ENCODE measurements at regions not wholly inside any gene's neighbourhood (a gene's known extent, or its start where the extent isn't known, plus 50 kb on each side); places are given as distances from the start of the nearest gene placed in this dataset.
"Not testable (repeated sequence)": the region's sequence is repeated elsewhere in the genome, so short reads cannot be mapped to it uniquely, and the experiment has no call there.

DNA sequence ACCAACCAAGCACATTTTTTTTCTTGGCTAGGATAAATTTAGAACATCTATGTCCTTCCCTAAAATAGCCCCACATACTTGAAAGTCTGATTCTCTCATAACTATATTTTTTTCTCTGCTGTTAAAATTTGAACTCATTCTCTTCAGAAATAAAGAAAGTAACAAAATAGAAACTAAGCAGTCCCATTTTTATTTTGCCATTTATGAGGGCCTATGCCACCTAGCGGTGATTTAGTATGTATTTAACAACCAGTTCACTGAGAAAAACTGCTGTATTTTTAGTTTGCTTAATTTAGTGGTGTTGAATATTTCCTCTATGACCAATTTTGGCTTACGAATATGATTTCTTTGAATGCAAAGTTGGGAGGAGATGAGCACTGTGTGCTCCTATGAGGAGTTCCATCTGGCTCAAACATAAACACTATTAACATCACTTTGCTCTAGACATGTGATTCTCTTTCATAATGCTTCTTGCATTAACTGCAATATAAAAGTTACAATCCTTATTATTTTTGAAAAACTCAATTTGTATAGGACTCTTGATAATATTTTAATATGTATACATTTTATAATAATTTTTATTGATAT lies 116.6 kb downstream of the SYT15B start:
- H3K27me3 ChIP-seq (ENCODE audit: control insufficient read depth, insufficient read depth, low read length, poor library complexity, severe bottlenecking); H3K9me3 ChIP-seq (ENCODE audit: control insufficient read depth, low read length); H3K4me3 ChIP-seq (ENCODE audit: insufficient read depth, low read depth, low read length); H3K4me1 ChIP-seq (ENCODE audit: control insufficient read depth, insufficient read depth, low read length); H3K36me3 ChIP-seq (ENCODE audit: control insufficient read depth, insufficient read depth, low read length); H3K27ac ChIP-seq (ENCODE audit: insufficient read depth, low read depth, low read length, poor library complexity, severe bottlenecking): not testable (repeated sequence)
- WGBS, 2 experiments, result no CpG with 5 or more reads among the region's 2 CpGs

DNA sequence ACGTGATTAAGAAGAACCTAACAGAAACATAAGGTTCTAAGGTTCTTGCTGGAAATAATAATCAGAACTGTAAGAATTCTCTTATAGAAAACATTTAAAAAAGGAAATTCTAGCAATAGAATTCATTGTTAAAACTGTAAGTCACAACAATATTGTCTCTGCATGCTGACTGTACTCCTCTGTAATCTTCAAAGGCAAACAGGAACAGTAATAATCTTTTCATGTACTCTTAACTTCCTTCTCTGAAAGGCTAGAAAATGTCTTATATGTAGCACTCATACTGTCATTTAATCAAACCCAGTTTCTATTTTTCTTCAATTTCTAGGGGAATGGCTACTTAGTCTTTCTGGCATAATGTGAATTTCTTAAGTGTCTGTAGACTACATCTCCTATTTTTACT lies 103.5 kb upstream of the AGAP9 start:
- not testable (repeated sequence) for H3K27me3 ChIP-seq (ENCODE audit: control insufficient read depth, insufficient read depth, low read length, poor library complexity, severe bottlenecking); H3K4me3 ChIP-seq (ENCODE audit: insufficient read depth, low read depth, low read length); H3K4me1 ChIP-seq (ENCODE audit: control insufficient read depth, insufficient read depth, low read length); H3K9me3 ChIP-seq (ENCODE audit: control insufficient read depth, low read length); H3K36me3 ChIP-seq (ENCODE audit: control insufficient read depth, insufficient read depth, low read length); H3K27ac ChIP-seq (ENCODE audit: insufficient read depth, low read depth, low read length, poor library complexity, severe bottlenecking)
- WGBS, 2 experiments, result no CpG with 5 or more reads among the region's 1 CpG

DNA sequence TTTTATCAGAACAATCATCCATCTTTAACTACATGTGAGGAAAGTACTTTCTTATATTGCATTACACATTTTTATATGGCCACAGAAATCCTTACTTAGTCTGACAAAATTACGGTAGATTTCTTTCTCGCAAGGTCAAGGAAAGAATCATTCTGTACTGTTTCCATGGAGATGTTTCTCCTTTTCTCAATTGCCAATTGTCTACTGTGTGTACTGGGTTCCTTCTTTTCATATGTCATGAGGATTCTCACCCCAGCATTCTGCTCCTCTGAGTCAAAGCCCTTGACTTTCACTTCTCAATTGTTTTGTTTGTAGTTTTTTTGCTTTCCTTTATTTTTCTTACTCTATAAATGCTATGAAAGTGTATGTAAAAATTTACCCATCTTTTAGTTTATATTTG lies 99.3 kb upstream of the AGAP9 start:
- H3K9me3 ChIP-seq (ENCODE audit: control insufficient read depth, low read length); H3K27me3 ChIP-seq (ENCODE audit: control insufficient read depth, insufficient read depth, low read length, poor library complexity, severe bottlenecking); H3K4me1 ChIP-seq (ENCODE audit: control insufficient read depth, insufficient read depth, low read length); H3K27ac ChIP-seq (ENCODE audit: insufficient read depth, low read depth, low read length, poor library complexity, severe bottlenecking); H3K4me3 ChIP-seq (ENCODE audit: insufficient read depth, low read depth, low read length); H3K36me3 ChIP-seq (ENCODE audit: control insufficient read depth, insufficient read depth, low read length): not testable (repeated sequence)
- 79 to 96% methylated on average over 2 of the region's 2 CpGs for WGBS, 2 experiments

GRCh38 chr10:47619300-47620012 lies 96.0 kb upstream of the AGAP9 start:
- no CpG with 5 or more reads among the region's 3 CpGs for WGBS, 2 experiments
- H3K36me3 ChIP-seq (ENCODE audit: control insufficient read depth, insufficient read depth, low read length); H3K27ac ChIP-seq (ENCODE audit: insufficient read depth, low read depth, low read length, poor library complexity, severe bottlenecking); H3K4me1 ChIP-seq (ENCODE audit: control insufficient read depth, insufficient read depth, low read length); H3K27me3 ChIP-seq (ENCODE audit: control insufficient read depth, insufficient read depth, low read length, poor library complexity, severe bottlenecking); H3K9me3 ChIP-seq (ENCODE audit: control insufficient read depth, low read length); H3K4me3 ChIP-seq (ENCODE audit: insufficient read depth, low read depth, low read length): not testable (repeated sequence)

DNA sequence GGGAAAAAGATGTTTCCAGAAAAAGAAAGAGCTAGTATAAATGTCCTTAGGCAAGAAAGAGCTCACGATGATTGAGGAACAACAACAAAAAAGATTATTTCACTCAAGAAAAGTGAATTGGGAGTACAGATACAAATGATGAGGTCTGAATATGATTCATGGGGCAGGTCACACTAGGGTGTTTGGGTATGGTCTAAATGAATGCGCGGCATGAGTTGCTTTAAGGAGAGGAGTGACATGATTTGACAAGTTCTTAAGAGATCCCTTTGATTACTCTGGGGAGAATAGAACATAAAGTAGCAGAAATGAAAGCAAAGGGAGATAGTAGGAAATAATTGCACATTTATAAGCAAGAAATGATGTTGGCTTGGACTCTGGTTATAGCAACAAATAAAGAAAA lies 85.9 kb upstream of the AGAP9 start:
- H3K4me1 ChIP-seq (ENCODE audit: control insufficient read depth, insufficient read depth, low read length); H3K9me3 ChIP-seq (ENCODE audit: control insufficient read depth, low read length); H3K4me3 ChIP-seq (ENCODE audit: insufficient read depth, low read depth, low read length); H3K27ac ChIP-seq (ENCODE audit: insufficient read depth, low read depth, low read length, poor library complexity, severe bottlenecking); H3K36me3 ChIP-seq (ENCODE audit: control insufficient read depth, insufficient read depth, low read length); H3K27me3 ChIP-seq (ENCODE audit: control insufficient read depth, insufficient read depth, low read length, poor library complexity, severe bottlenecking): not testable (repeated sequence)
- no CpG with 5 or more reads among the region's 3 CpGs for WGBS, 2 experiments

DNA sequence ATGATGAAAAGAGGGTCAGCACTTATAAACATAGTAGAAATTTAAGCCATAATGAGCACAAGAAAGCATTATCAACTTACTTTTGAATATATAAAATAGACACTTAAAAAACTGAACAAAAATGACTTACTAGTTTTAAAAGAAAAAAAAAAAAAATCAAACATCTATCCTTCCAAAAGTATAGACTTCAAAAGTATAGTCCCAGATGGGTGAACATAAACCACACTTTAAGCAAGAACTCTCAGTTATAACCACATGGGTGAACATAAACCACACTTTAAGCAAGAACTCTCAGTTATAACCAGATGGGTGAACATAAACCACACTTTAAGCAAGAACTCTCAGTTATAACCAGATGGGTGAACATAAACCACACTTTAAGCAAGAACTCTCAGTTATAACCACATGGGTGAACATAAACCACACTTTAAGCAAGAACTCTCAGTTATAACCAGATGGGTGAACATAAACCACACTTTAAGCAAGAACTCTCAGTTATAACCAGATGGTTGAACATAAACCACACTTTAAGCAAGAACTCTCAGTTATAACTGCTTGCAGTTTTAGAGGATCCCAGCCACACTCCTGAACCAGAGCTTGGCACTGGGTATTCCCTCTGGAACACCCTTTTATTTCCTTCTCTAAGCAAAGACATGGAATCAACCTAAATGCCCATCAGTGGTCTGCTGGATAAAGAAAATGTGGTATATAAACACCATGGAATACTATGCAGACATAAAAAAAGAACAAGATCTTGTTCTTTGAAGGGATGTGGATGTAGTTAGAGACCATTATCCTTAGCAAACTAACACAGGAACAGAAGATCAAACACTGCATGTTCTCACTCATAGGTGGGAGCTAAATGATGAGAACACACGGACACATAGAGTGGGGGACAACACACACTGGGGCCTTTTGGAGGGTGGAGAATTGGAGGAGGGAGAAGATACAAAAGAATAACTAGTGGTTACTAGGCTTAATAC lies 82.6 kb upstream of the AGAP9 start:
- not testable (repeated sequence) for H3K36me3 ChIP-seq (ENCODE audit: control insufficient read depth, insufficient read depth, low read length); H3K27ac ChIP-seq (ENCODE audit: insufficient read depth, low read depth, low read length, poor library complexity, severe bottlenecking); H3K27me3 ChIP-seq (ENCODE audit: control insufficient read depth, insufficient read depth, low read length, poor library complexity, severe bottlenecking); H3K4me3 ChIP-seq (ENCODE audit: insufficient read depth, low read depth, low read length); H3K9me3 ChIP-seq (ENCODE audit: control insufficient read depth, low read length); H3K4me1 ChIP-seq (ENCODE audit: control insufficient read depth, insufficient read depth, low read length)
- WGBS, 2 experiments, result no CpG with 5 or more reads among the region's 1 CpG

DNA sequence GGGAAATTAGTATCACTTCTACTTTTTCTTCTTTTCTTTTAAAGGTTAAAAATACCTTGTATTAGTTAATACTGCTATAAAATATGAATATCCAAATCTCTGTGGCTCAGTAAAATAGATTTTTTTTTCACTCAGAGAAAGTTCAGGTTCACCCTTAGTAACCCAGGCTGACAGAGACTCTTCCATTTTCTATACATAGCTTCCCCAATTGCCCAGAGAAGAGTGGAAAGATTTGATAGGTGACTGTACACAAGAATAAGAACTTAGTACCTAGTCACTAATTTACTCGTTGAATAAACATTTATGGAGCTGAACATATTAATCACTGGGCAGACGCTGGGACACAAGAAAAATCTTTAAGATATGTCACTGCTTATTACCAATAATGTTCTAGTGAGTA lies 77.2 kb upstream of the AGAP9 start:
- H3K27ac ChIP-seq (ENCODE audit: insufficient read depth, low read depth, low read length, poor library complexity, severe bottlenecking); H3K36me3 ChIP-seq (ENCODE audit: control insufficient read depth, insufficient read depth, low read length); H3K9me3 ChIP-seq (ENCODE audit: control insufficient read depth, low read length); H3K27me3 ChIP-seq (ENCODE audit: control insufficient read depth, insufficient read depth, low read length, poor library complexity, severe bottlenecking); H3K4me1 ChIP-seq (ENCODE audit: control insufficient read depth, insufficient read depth, low read length); H3K4me3 ChIP-seq (ENCODE audit: insufficient read depth, low read depth, low read length): not testable (repeated sequence)
- WGBS, 2 experiments, result 100% methylated on average over 1 of the region's 2 CpGs; no CpG with 5 or more reads in 1 of the 2 experiments

- not testable (repeated sequence) for H3K4me1 ChIP-seq (ENCODE audit: control insufficient read depth, insufficient read depth, low read length); H3K9me3 ChIP-seq (ENCODE audit: control insufficient read depth, low read length); H3K27ac ChIP-seq (ENCODE audit: insufficient read depth, low read depth, low read length, poor library complexity, severe bottlenecking); H3K27me3 ChIP-seq (ENCODE audit: control insufficient read depth, insufficient read depth, low read length, poor library complexity, severe bottlenecking); H3K4me3 ChIP-seq (ENCODE audit: insufficient read depth, low read depth, low read length); H3K36me3 ChIP-seq (ENCODE audit: control insufficient read depth, insufficient read depth, low read length)
- 85 to 90% methylated on average over 5 to 11 of the region's 15 CpGs for WGBS, 2 experiments
These were observed 76.7 kb upstream of the AGAP9 start for GRCh38 chr10:47600127-47600526.

DNA sequence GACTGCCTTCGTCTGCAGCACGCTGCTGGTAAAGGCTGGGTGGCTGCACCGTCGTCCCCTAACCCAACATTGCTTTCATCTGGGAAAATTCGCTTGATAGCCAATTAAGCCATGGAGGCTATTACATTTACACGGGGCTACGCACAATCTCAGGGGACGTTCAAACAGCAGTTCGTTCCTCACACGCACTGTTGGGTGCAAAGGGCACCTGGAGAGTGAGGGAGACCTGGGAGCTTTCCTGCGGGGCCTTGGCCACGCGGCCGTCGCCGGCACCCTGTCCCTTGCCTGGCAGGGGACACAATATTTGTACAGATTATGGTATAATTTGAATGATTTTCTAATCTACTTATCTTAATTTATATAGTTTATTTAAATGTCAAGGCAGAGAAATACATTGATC lies 76.2 kb upstream of the AGAP9 start:
- H3K36me3 ChIP-seq (ENCODE audit: control insufficient read depth, insufficient read depth, low read length); H3K27me3 ChIP-seq (ENCODE audit: control insufficient read depth, insufficient read depth, low read length, poor library complexity, severe bottlenecking); H3K4me3 ChIP-seq (ENCODE audit: insufficient read depth, low read depth, low read length); H3K4me1 ChIP-seq (ENCODE audit: control insufficient read depth, insufficient read depth, low read length); H3K9me3 ChIP-seq (ENCODE audit: control insufficient read depth, low read length); H3K27ac ChIP-seq (ENCODE audit: insufficient read depth, low read depth, low read length, poor library complexity, severe bottlenecking): not testable (repeated sequence)
- 91 to 92% methylated on average over 15 of the region's 16 CpGs for WGBS, 2 experiments

GRCh38 chr10:47593805-47594204 lies 70.4 kb upstream of the AGAP9 start:
- WGBS, 2 experiments, result 100% methylated on average over 1 of the region's 4 CpGs; no CpG with 5 or more reads in 1 of the 2 experiments
- not testable (repeated sequence) for H3K9me3 ChIP-seq (ENCODE audit: control insufficient read depth, low read length); H3K27me3 ChIP-seq (ENCODE audit: control insufficient read depth, insufficient read depth, low read length, poor library complexity, severe bottlenecking); H3K36me3 ChIP-seq (ENCODE audit: control insufficient read depth, insufficient read depth, low read length); H3K27ac ChIP-seq (ENCODE audit: insufficient read depth, low read depth, low read length, poor library complexity, severe bottlenecking); H3K4me3 ChIP-seq (ENCODE audit: insufficient read depth, low read depth, low read length); H3K4me1 ChIP-seq (ENCODE audit: control insufficient read depth, insufficient read depth, low read length)
